ENCODE measurements at regions not wholly inside any gene's neighbourhood (a gene's known extent, or its start where the extent isn't known, plus 50 kb on each side); places are given as distances from the start of the nearest gene placed in this dataset.

- TF ChIP-seq MAZ (CRISPR knock-in tag; conservative IDR thresholded peaks at IDR 0.05 in 1 of 2, IDR thresholded peaks at IDR 0.05 in 1 of 2) (0 out of 4 replicates have a peak, but pooled peaks of 1 of the 2 experiments have one; percentile 33), LARP7 (IDR thresholded peaks at IDR 0.05) (no peak), HDAC3 (IDR thresholded peaks at IDR 0.05; ENCODE audit: borderline replicate concordance, partially characterized antibody) (peak; percentile 77), STAT5A (IDR thresholded peaks at IDR 0.05; ENCODE audit: borderline replicate concordance, low read length) (peak; percentile 89), FOXK1 (CRISPR knock-in tag; IDR thresholded peaks at IDR 0.05; ENCODE audit: borderline replicate concordance) (no peak), E2F1 (CRISPR knock-in tag; IDR thresholded peaks at IDR 0.05) (no peak), ZNF511 (CRISPR knock-in tag; IDR thresholded peaks at IDR 0.05) (no peak), ZNF12 (CRISPR knock-in tag; IDR thresholded peaks at IDR 0.05) (no peak), NR3C1 (CRISPR knock-in tag; IDR thresholded peaks at IDR 0.05) (no peak), ASH1L (IDR thresholded peaks at IDR 0.05; ENCODE audit: borderline replicate concordance, low read depth, partially characterized antibody) (no peak), ZNF3 (CRISPR knock-in tag; IDR thresholded peaks at IDR 0.05) (no peak), EGR1 (conservative IDR thresholded peaks at IDR 0.05) (peak; percentile 39), CHD4 (IDR thresholded peaks at IDR 0.05; ENCODE audit: insufficient read depth, insufficient replicate concordance, low read depth, low read length, poor library complexity, severe bottlenecking) (no peak), SFPQ (IDR thresholded peaks at IDR 0.05; ENCODE audit: low read depth, low read length) (no peak), SMARCC2 (IDR thresholded peaks at IDR 0.05; ENCODE audit: low read depth) (peak; percentile 54; the same call in 1 of the 2 replicates), RHOXF2B (CRISPR knock-in tag; conservative IDR thresholded peaks at IDR 0.05) (no peak), FOS (IDR thresholded peaks at IDR 0.05; ENCODE audit: extremely low read depth, insufficient read length) (no peak), ZNF175 (CRISPR knock-in tag; IDR thresholded peaks at IDR 0.05; ENCODE audit: low read depth) (no peak; the same call in 1 of the 2 replicates), RBFOX2 (IDR thresholded peaks at IDR 0.05; ENCODE audit: low read depth, low read length) (peak; percentile 62; the same call in 1 of the 2 replicates), CBFA2T3 (IDR thresholded peaks at IDR 0.05) (peak; percentile 89), CEBPZ (IDR thresholded peaks at IDR 0.05; ENCODE audit: borderline replicate concordance, low read depth, low read length) (no peak)
These were observed 172.5 kb downstream of the FOXA2 start (continued) for GRCh38 chr20:22411627-22412450.

All from K562 (cell line).